ENCODE measurements at regions not wholly inside any gene's neighbourhood (a gene's known extent, or its start where the extent isn't known, plus 50 kb on each side); places are given as distances from the start of the nearest gene placed in this dataset.

- ChIA-PET CTCF (ENCODE audit: unreplicated experiment) (no interaction called here), POLR2A (no interaction called here)
- H3K79me2 ChIP-seq (ENCODE audit: insufficient read depth, low read depth, low read length): no peaks in the 10 kb centered on the region
- no peaks in the 10 kb centered on the region for H3K4me1 ChIP-seq (ENCODE audit: insufficient read depth, low read length, poor library complexity, severe bottlenecking)
- no peak overlapping the region for H3K4me2 ChIP-seq (ENCODE audit: low read length)
- BruUV-seq (replicated peaks): no TSS peak
- H4K20me1 ChIP-seq (ENCODE audit: insufficient read depth, low read length): no peaks in the 10 kb centered on the region
- TF ChIP-seq EZH2phosphoT487 (IDR thresholded peaks at IDR 0.05; ENCODE audit: borderline replicate concordance, low read depth, low read length) (no peak), CTCF (conservative IDR thresholded peaks at IDR 0.05; ENCODE audit: low read length) (no peak)
- no peaks in the 10 kb centered on the region for H3K9me3 ChIP-seq (ENCODE audit: low read length)
- H3K9me2 ChIP-seq (ENCODE audit: insufficient read depth, low read length): no peaks in the 10 kb centered on the region
- intact Hi-C loops (cut with micrococcal nuclease; ENCODE audit: unreplicated experiment): no loop called here
- H3K36me3 ChIP-seq (ENCODE audit: insufficient read depth, low read length): no peaks in the 10 kb centered on the region
- no peak overlapping the region for H3K27ac ChIP-seq (ENCODE audit: low read depth, low read length, poor library complexity, severe bottlenecking)
- DNase-seq (ENCODE audit: low spot score): no peak
- H3K4me3 ChIP-seq (ENCODE audit: low read depth, low read length, poor library complexity, severe bottlenecking): no peak overlapping the region
- no peak overlapping the region for H2AFZ ChIP-seq (ENCODE audit: low read length)
Measured at GRCh38 chr12:5134861-5135525, 91.3 kb downstream of the KCNA5 start.

DNA sequence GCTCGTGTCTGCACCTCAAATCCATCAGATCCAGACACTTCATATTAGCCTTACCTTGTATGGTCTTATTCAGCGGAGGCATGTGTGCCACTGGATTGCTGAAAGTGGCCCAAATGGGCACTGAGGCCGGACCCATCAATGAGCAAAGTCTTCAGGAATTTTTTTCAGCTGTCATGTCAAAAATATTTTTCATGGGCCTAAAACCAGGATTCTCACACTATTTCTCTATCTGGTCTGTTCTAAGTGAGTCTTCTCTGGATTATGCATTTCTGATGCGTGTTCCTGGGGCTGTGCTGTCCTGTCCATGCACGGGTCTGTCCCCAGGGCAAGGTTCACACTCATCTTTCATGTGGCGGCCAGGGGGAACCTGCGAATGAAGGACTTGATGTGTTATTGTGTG, 94.6 kb downstream of the KCNA5 start:
- H3K4me1 ChIP-seq (ENCODE audit: insufficient read depth, low read length, poor library complexity, severe bottlenecking): no peaks in the 10 kb centered on the region
- intact Hi-C loops (cut with micrococcal nuclease; ENCODE audit: unreplicated experiment): no loop called here
- no peak overlapping the region for H2AFZ ChIP-seq (ENCODE audit: low read length)
- BruUV-seq (replicated peaks): no TSS peak
- no peak overlapping the region for H3K4me3 ChIP-seq (ENCODE audit: low read depth, low read length, poor library complexity, severe bottlenecking)
- ChIA-PET CTCF (ENCODE audit: unreplicated experiment) (no interaction called here), POLR2A (no interaction called here)
- H4K20me1 ChIP-seq (ENCODE audit: insufficient read depth, low read length): no peaks in the 10 kb centered on the region
- no peaks in the 10 kb centered on the region for H3K9me3 ChIP-seq (ENCODE audit: low read length)
- H3K9me2 ChIP-seq (ENCODE audit: insufficient read depth, low read length): no peaks in the 10 kb centered on the region
- H3K36me3 ChIP-seq (ENCODE audit: insufficient read depth, low read length): no peaks in the 10 kb centered on the region
- no peak overlapping the region for H3K27ac ChIP-seq (ENCODE audit: low read depth, low read length, poor library complexity, severe bottlenecking)
- TF ChIP-seq EZH2phosphoT487 (IDR thresholded peaks at IDR 0.05; ENCODE audit: borderline replicate concordance, low read depth, low read length) (no peak), CTCF (conservative IDR thresholded peaks at IDR 0.05; ENCODE audit: low read length) (no peak)
- DNase-seq (ENCODE audit: low spot score): no peak
- H3K4me2 ChIP-seq (ENCODE audit: low read length): no peak overlapping the region
- H3K79me2 ChIP-seq (ENCODE audit: insufficient read depth, low read depth, low read length): no peaks in the 10 kb centered on the region

GRCh38 chr12:5138845-5139244, 95.2 kb downstream of the KCNA5 start:
- BruUV-seq (replicated peaks): no TSS peak
- POLR2A ChIA-PET: no interaction called here

More at GRCh38 chr12:5138845-5139244, 95.2 kb downstream of the KCNA5 start:
- H3K4me2 ChIP-seq (ENCODE audit: low read length): no peak overlapping the region
- CTCF ChIA-PET (ENCODE audit: unreplicated experiment): no interaction called here
- no peaks in the 10 kb centered on the region for H3K9me2 ChIP-seq (ENCODE audit: insufficient read depth, low read length)
- H3K27ac ChIP-seq (ENCODE audit: low read depth, low read length, poor library complexity, severe bottlenecking): no peak overlapping the region
- H2AFZ ChIP-seq (ENCODE audit: low read length): no peak overlapping the region
- no peaks in the 10 kb centered on the region for H3K79me2 ChIP-seq (ENCODE audit: insufficient read depth, low read depth, low read length)
- H3K36me3 ChIP-seq (ENCODE audit: insufficient read depth, low read length): no peaks in the 10 kb centered on the region
- H3K4me1 ChIP-seq (ENCODE audit: insufficient read depth, low read length, poor library complexity, severe bottlenecking): no peaks in the 10 kb centered on the region
- no peak for DNase-seq (ENCODE audit: low spot score)
- no peaks in the 10 kb centered on the region for H3K9me3 ChIP-seq (ENCODE audit: low read length)
- intact Hi-C loops (cut with micrococcal nuclease; ENCODE audit: unreplicated experiment): no loop called here
- TF ChIP-seq EZH2phosphoT487 (IDR thresholded peaks at IDR 0.05; ENCODE audit: borderline replicate concordance, low read depth, low read length): no peak
- no peak for TF ChIP-seq CTCF (conservative IDR thresholded peaks at IDR 0.05; ENCODE audit: low read length)
- no peak overlapping the region for H3K4me3 ChIP-seq (ENCODE audit: low read depth, low read length, poor library complexity, severe bottlenecking)
- H4K20me1 ChIP-seq (ENCODE audit: insufficient read depth, low read length): no peaks in the 10 kb centered on the region

Data from OCI-LY7 (cell line).